ENCODE measurements at regions not wholly inside any gene's neighbourhood (a gene's known extent, or its start where the extent isn't known, plus 50 kb on each side); places are given as distances from the start of the nearest gene placed in this dataset.
A peak's percentile ranks its signal among the peaks of the same experiment; 100 is the strongest.

- H3K27ac ChIP-seq = peak overlapping the region in 1 of 2 donors; percentile 11
- TF ChIP-seq, protein P1, sequence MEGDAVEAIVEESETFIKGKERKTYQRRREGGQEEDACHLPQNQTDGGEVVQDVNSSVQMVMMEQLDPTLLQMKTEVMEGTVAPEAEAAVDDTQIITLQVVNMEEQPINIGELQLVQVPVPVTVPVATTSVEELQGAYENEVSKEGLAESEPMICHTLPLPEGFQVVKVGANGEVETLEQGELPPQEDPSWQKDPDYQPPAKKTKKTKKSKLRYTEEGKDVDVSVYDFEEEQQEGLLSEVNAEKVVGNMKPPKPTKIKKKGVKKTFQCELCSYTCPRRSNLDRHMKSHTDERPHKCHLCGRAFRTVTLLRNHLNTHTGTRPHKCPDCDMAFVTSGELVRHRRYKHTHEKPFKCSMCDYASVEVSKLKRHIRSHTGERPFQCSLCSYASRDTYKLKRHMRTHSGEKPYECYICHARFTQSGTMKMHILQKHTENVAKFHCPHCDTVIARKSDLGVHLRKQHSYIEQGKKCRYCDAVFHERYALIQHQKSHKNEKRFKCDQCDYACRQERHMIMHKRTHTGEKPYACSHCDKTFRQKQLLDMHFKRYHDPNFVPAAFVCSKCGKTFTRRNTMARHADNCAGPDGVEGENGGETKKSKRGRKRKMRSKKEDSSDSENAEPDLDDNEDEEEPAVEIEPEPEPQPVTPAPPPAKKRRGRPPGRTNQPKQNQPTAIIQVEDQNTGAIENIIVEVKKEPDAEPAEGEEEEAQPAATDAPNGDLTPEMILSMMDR (IDR thresholded peaks at IDR 0.05) = no peak
- DNase-seq (ENCODE audit: low spot score) = no peak
These were observed 702.4 kb upstream of the FZD8 start for GRCh38 chr10:36344240-36345174.

DNA sequence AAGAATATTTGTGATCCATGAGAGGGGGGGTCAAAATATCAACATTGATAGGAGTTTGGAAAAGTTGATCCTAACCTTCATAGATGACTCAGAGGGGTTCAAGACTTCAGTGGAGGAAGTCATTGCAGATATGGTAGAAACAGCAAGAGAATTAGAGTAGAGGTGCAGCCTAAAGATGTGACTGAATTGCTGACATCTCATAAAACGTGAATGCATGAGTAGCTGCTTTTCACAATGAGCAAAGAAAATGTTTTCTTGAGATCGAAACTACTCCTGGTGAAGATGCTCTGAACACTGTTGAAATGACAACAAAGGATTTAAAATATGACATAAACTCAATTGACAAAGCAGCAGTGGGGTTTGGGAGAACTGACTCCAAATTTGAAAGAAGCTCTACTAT, 700.7 kb upstream of the FZD8 start:
- TF ChIP-seq, protein P1 (IDR thresholded peaks at IDR 0.05) = no peak

More at GRCh38 chr10:36344240-36345174, 702.4 kb upstream of the FZD8 start:
- Histone ChIP-seq H3K9me3 (no peaks in the 10 kb centered on the region), H3K4me1 (no peaks in the 10 kb centered on the region), H3K36me3 (no peaks in the 10 kb centered on the region), H3K4me3 (no peak overlapping the region), H3K27me3 (no peaks in the 10 kb centered on the region)

DNA sequence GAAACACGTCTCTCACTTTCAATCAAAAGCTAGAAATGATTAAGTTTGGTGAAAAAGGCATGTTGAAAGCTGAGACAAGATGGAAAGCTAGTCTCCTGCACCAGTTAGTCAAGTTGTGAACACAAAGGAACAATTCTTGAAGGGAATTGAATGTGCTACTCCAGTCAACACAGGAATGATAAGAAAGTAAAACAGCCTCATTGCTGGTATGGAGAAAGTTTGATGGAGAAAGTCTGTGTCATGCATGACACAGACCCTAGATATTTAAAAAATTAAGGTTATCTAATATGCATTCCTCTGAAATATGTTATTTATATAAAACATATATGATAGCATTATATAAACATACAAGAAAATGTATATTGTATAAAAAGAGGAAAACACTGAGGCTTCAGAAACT, 699.4 kb upstream of the FZD8 start:
- no peaks in the 10 kb centered on the region for H3K36me3 ChIP-seq
- H3K4me3 ChIP-seq = no peak overlapping the region
- H3K27me3 ChIP-seq = no peaks in the 10 kb centered on the region
- H3K4me1 ChIP-seq = no peaks in the 10 kb centered on the region
- TF ChIP-seq, protein P1 (IDR thresholded peaks at IDR 0.05) = no peak
- no peak overlapping the region for H3K27ac ChIP-seq
- no peak for DNase-seq (ENCODE audit: low spot score)
- no peaks in the 10 kb centered on the region for H3K9me3 ChIP-seq

More for the DNA sequence above, 700.7 kb upstream of the FZD8 start:
- no peak for DNase-seq (ENCODE audit: low spot score)
- no peak overlapping the region for H3K4me3 ChIP-seq
- H3K9me3 ChIP-seq = no peaks in the 10 kb centered on the region
- H3K27ac ChIP-seq = no peak overlapping the region
- no peaks in the 10 kb centered on the region for H3K4me1 ChIP-seq
- no peaks in the 10 kb centered on the region for H3K27me3 ChIP-seq
- H3K36me3 ChIP-seq = no peaks in the 10 kb centered on the region

GRCh38 chr10:36336315-36336714, 694.2 kb upstream of the FZD8 start:
- Histone ChIP-seq H3K27me3 (no peaks in the 10 kb centered on the region), H3K27ac (no peak overlapping the region), H3K36me3 (no peaks in the 10 kb centered on the region), H3K4me3 (no peak overlapping the region), H3K9me3 (no peaks in the 10 kb centered on the region), H3K4me1 (no peaks in the 10 kb centered on the region)
- TF ChIP-seq, protein P1 (IDR thresholded peaks at IDR 0.05) = no peak
- DNase-seq (ENCODE audit: low spot score) = no peak

- Histone ChIP-seq H3K36me3 (no peaks in the 10 kb centered on the region), H3K27ac (no peak overlapping the region), H3K27me3 (no peaks in the 10 kb centered on the region), H3K4me3 (no peak overlapping the region), H3K9me3 (no peaks in the 10 kb centered on the region), H3K4me1 (no peaks in the 10 kb centered on the region)
- TF ChIP-seq, protein P1 (IDR thresholded peaks at IDR 0.05) = no peak
- DNase-seq (ENCODE audit: low spot score) = no peak
These were observed 691.4 kb upstream of the FZD8 start for GRCh38 chr10:36333446-36333845.

Measured in right atrium auricular region (tissue), 2 donors.